Fibroblast of lung (primary cell): ENCODE measurements at regions not wholly inside any gene's neighbourhood (a gene's known extent, or its start where the extent isn't known, plus 50 kb on each side); places are given as distances from the start of the nearest gene placed in this dataset.

Experiments
- EZH2 ChIP-seq: IDR thresholded peaks from 2 replicates; pipeline ENCODE4 v1.5.1; 2012; ENCODE audit warnings: low read length, control low read depth, mild to moderate bottlenecking; ENCODE audit errors: missing control alignments
- TF ChIP-seq, protein P1 (sequence below), 2 donors: IDR thresholded peaks in 1 of 2; conservative IDR thresholded peaks in 1 of 2; 1 replicate in 1 of 2; 2 replicates in 1 of 2; pipeline ENCODE4 v1.5.1; 2011 to 2012; ENCODE audit warnings: low read length in 2 of 2, control low read depth in 1 of 2, inconsistent platforms in 1 of 2, low read depth in 1 of 2, mild to moderate bottlenecking in 1 of 2

- TF ChIP-seq, protein P1, sequence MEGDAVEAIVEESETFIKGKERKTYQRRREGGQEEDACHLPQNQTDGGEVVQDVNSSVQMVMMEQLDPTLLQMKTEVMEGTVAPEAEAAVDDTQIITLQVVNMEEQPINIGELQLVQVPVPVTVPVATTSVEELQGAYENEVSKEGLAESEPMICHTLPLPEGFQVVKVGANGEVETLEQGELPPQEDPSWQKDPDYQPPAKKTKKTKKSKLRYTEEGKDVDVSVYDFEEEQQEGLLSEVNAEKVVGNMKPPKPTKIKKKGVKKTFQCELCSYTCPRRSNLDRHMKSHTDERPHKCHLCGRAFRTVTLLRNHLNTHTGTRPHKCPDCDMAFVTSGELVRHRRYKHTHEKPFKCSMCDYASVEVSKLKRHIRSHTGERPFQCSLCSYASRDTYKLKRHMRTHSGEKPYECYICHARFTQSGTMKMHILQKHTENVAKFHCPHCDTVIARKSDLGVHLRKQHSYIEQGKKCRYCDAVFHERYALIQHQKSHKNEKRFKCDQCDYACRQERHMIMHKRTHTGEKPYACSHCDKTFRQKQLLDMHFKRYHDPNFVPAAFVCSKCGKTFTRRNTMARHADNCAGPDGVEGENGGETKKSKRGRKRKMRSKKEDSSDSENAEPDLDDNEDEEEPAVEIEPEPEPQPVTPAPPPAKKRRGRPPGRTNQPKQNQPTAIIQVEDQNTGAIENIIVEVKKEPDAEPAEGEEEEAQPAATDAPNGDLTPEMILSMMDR (conservative IDR thresholded peaks at IDR 0.05 in 1 of 2, IDR thresholded peaks at IDR 0.05 in 1 of 2; ENCODE audit: low read depth in 1 of 2, low read length in 2 of 2), result no peak
- no peak for TF ChIP-seq EZH2
Observed at GRCh38 chr1:176330782-176331181, 123.7 kb upstream of the COP1 start.
